B cell (primary cell): ENCODE measurements at regions not wholly inside any gene's neighbourhood (a gene's known extent, or its start where the extent isn't known, plus 50 kb on each side); places are given as distances from the start of the nearest gene placed in this dataset.

Source experiments
- ATAC-seq: fragments of 200-7000 bp; cut with Tn5 transposase; one replicate; pipeline ENCODE4 v1.10.0; 2021; ENCODE audit warnings: low read depth, mild to moderate bottlenecking, moderate number of reproducible peaks, moderate library complexity
- CTCF ChIA-PET: fragments of 350-600 bp; sonication (Branson Sonifier 250); formaldehyde crosslinking; loops from one replicate; lab custom pipeline; 2021; ENCODE audit warnings: antibody characterized with exemption, inconsistent platforms; lab: Charles Lee
- POLR2A ChIA-PET: fragments of 350-600 bp; sonication (Branson Sonifier 250); formaldehyde crosslinking; loops from one replicate; lab custom pipeline; 2021; ENCODE audit warnings: antibody characterized with exemption; lab: Charles Lee
- DNase-seq: peaks from one replicate; pipeline ENCODE4 v3.0.0; 2013
- H2AFZ ChIP-seq: 2 replicates; pipeline ENCODE4 v1.6.1; 2012; ENCODE audit warnings: mild to moderate bottlenecking, low read depth, low read length; ENCODE audit not compliant: insufficient read depth, poor library complexity, severe bottlenecking
- H3K27ac ChIP-seq, 2 donors: 1 replicate in 1 of 2; 2 replicates in 1 of 2; pipeline ENCODE4 v1.5.1; 2012 to 2013; ENCODE audit warnings: low read length in 2 of 2, mild to moderate bottlenecking in 2 of 2, moderate library complexity in 1 of 2
- H3K27me3 ChIP-seq, 4 experiments: fragments of 200-600 bp in 1 of 4; sonication (generic) in 1 of 4; replicated peaks in 1 of 4; 1 replicate in 2 of 4; 2 replicates in 2 of 4; pipeline versions ENCODE4 v1.6.1 to v1.7.0; 2013 to 2016; ENCODE audit warnings: low read length in 3 of 4, mild to moderate bottlenecking in 2 of 4, mixed read lengths in 1 of 4, moderate library complexity in 1 of 4; ENCODE audit not compliant: insufficient read depth in 4 of 4, control insufficient read depth in 3 of 4; ENCODE audit errors: control extremely low read depth in 1 of 4
- H3K36me3 ChIP-seq, 2 experiments: replicated peaks in 1 of 2; 1 replicate in 1 of 2; 2 replicates in 1 of 2; pipeline versions ENCODE4 v1.6.1 to v1.7.1; 2013; ENCODE audit warnings: low read length in 1 of 2; ENCODE audit not compliant: insufficient read depth in 2 of 2, control insufficient read depth in 1 of 2; ENCODE audit errors: control extremely low read depth in 1 of 2, extremely low read depth in 1 of 2
- H3K4me1 ChIP-seq, 2 donors: fragments of 200-600 bp in 1 of 2; sonication (generic) in 1 of 2; 1 replicate in 1 of 2; 2 replicates in 1 of 2; pipeline versions ENCODE4 v1.5.1 to v1.6.1; 2013 to 2017; ENCODE audit warnings: low read length in 2 of 2; ENCODE audit not compliant: control insufficient read depth in 2 of 2, insufficient read depth in 2 of 2
- H3K4me2 ChIP-seq: replicated peaks from 2 replicates; pipeline ENCODE3; 2012; ENCODE audit warnings: mild to moderate bottlenecking, low read depth, low read length; ENCODE audit not compliant: poor library complexity, severe bottlenecking
- H3K4me3 ChIP-seq, 5 experiments: fragments of 200-600 bp in 1 of 5; sonication (generic) in 1 of 5; 1 replicate in 3 of 5; 2 replicates in 2 of 5; pipeline versions ENCODE4 v1.5.1 to v1.7.0; 2011 to 2016; ENCODE audit warnings: low read length in 4 of 5, mild to moderate bottlenecking in 4 of 5, low read depth in 2 of 5, control low read depth in 1 of 5, moderate library complexity in 1 of 5; ENCODE audit not compliant: insufficient read depth in 1 of 5; ENCODE audit errors: control extremely low read depth in 1 of 5, extremely low read depth in 1 of 5
- H3K79me2 ChIP-seq: fragments of 200-600 bp; sonication (generic); one replicate; pipeline ENCODE4 v1.6.0; 2016; ENCODE audit warnings: low read length; ENCODE audit not compliant: control insufficient read depth, insufficient read depth
- H3K9ac ChIP-seq: fragments of 200-600 bp; sonication (generic); 2 replicates; pipeline ENCODE4 v1.6.1; 2017; ENCODE audit warnings: mild to moderate bottlenecking, low read length, moderate library complexity
- H3K9me3 ChIP-seq, 3 donors: one replicate each; pipeline versions ENCODE4 v1.6.1 to v1.7.1; 2013; ENCODE audit warnings: low read length in 2 of 3; ENCODE audit not compliant: control insufficient read depth in 2 of 3, insufficient read depth in 1 of 3; ENCODE audit errors: control extremely low read depth in 1 of 3
- H4K20me1 ChIP-seq: 2 replicates; pipeline ENCODE4 v1.6.0; 2012; ENCODE audit warnings: mild to moderate bottlenecking, low read length; ENCODE audit not compliant: insufficient read depth, control insufficient read depth, poor library complexity, severe bottlenecking
- H3K27ac Mint-ChIP-seq: one replicate; pipeline ENCODE4 v1.8.0; 2021; ENCODE audit warnings: mixed read lengths
- H3K27me3 Mint-ChIP-seq: one replicate; pipeline ENCODE4 v1.8.0; 2021; ENCODE audit warnings: mixed read lengths
- H3K4me1 Mint-ChIP-seq: one replicate; pipeline ENCODE4 v1.8.0; 2021; ENCODE audit warnings: mixed read lengths
- H3K4me3 Mint-ChIP-seq: one replicate; pipeline ENCODE4 v1.8.0; 2021; ENCODE audit warnings: mixed read lengths
- H3K9me3 Mint-ChIP-seq: one replicate; pipeline ENCODE4 v1.8.0; 2022; ENCODE audit warnings: mixed read lengths; ENCODE audit not compliant: insufficient read depth
- EZH2 ChIP-seq: IDR thresholded peaks from 2 replicates; pipeline ENCODE4 v1.6.1; 2012; ENCODE audit warnings: borderline replicate concordance, low read depth, mild to moderate bottlenecking, moderate library complexity, low read length; ENCODE audit not compliant: insufficient read depth, poor library complexity, severe bottlenecking
- WGBS: methylation state at CpG from one replicate; pipeline ENCODE4 v1.1.5; 2013; ENCODE audit warnings: missing lambda C conversion rate; ENCODE audit not compliant: insufficient coverage; 5-methylcytosine and 5-hydroxymethylcytosine counted together
- intact Hi-C: fragments of 100-400 bp; cut with micrococcal nuclease; formaldehyde crosslinking; loops from one replicate; pipeline ENCODE4 v1.10.0; 2022
- TF ChIP-seq, protein P1 (sequence below): fragments of 200-600 bp; IDR thresholded peaks from one replicate; pipeline ENCODE4 v1.8.0; 2022; ENCODE audit warnings: antibody characterized with exemption, mild to moderate bottlenecking

GRCh38 chr12:89208661-89209096 is 143.6 kb downstream of the DUSP6 start:
- no peak overlapping the region for H3K4me3 ChIP-seq
- TF ChIP-seq, protein P1, sequence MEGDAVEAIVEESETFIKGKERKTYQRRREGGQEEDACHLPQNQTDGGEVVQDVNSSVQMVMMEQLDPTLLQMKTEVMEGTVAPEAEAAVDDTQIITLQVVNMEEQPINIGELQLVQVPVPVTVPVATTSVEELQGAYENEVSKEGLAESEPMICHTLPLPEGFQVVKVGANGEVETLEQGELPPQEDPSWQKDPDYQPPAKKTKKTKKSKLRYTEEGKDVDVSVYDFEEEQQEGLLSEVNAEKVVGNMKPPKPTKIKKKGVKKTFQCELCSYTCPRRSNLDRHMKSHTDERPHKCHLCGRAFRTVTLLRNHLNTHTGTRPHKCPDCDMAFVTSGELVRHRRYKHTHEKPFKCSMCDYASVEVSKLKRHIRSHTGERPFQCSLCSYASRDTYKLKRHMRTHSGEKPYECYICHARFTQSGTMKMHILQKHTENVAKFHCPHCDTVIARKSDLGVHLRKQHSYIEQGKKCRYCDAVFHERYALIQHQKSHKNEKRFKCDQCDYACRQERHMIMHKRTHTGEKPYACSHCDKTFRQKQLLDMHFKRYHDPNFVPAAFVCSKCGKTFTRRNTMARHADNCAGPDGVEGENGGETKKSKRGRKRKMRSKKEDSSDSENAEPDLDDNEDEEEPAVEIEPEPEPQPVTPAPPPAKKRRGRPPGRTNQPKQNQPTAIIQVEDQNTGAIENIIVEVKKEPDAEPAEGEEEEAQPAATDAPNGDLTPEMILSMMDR = no peak
- TF ChIP-seq EZH2 = no peak
- Mint-ChIP-seq H3K9me3 (no peaks in the 10 kb centered on the region), H3K4me3 (no peak overlapping the region), H3K27me3 (peaks cover 7% of the 10 kb centered on the region), H3K4me1 (peaks cover 8% of the 10 kb centered on the region), H3K27ac (no peak overlapping the region)
- H3K9ac ChIP-seq = no peak overlapping the region
- no peaks in the 10 kb centered on the region for H3K79me2 ChIP-seq
- ChIA-PET CTCF (no interaction called here), POLR2A (no interaction called here)
- no CpG with 5 or more reads among the region's 2 CpGs for WGBS
- no peaks in the 10 kb centered on the region for H4K20me1 ChIP-seq
- intact Hi-C loops = no loop called here
- no peak for DNase-seq
- no peak overlapping the region for H2AFZ ChIP-seq
- H3K4me1 ChIP-seq = peaks cover 0 to 7% of the 10 kb centered on the region in 2 donors
- H3K27ac ChIP-seq = no peak overlapping the region
- no peak overlapping the region for H3K4me2 ChIP-seq
- no peak for ATAC-seq
- no peaks in the 10 kb centered on the region for H3K9me3 ChIP-seq
- no peaks in the 10 kb centered on the region for H3K27me3 ChIP-seq
- H3K36me3 ChIP-seq = no peaks in the 10 kb centered on the region

DNA sequence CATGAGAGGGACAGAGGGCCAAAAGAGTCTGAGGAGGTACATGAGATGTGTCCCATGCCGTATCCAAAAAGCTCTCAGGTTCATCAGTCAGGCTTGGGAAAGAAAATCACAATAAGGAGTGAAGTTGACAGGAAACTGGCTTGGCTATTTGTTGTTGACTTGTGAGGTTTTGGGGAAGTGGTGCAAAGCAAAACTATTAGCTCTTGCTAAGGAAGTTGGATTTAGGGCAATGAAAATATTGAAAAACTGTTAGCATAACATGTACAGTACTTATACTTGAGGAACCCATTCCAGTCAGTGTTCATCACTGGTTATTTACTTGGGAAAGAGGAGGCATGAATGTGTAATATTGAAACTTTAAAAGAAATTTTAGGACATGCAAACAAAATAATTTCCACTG is 145.9 kb downstream of the DUSP6 start:
- Mint-ChIP-seq H3K27me3 (peaks cover 10% of the 10 kb centered on the region), H3K27ac (no peak overlapping the region), H3K4me1 (peaks cover 8% of the 10 kb centered on the region), H3K4me3 (no peak overlapping the region), H3K9me3 (no peaks in the 10 kb centered on the region)
- TF ChIP-seq, protein P1 = no peak
- TF ChIP-seq EZH2 = no peak
- no peaks in the 10 kb centered on the region for H3K27me3 ChIP-seq
- intact Hi-C loops = no loop called here
- H4K20me1 ChIP-seq = no peaks in the 10 kb centered on the region
- H3K36me3 ChIP-seq = no peaks in the 10 kb centered on the region
- H3K4me1 ChIP-seq = peaks cover 0 to 7% of the 10 kb centered on the region in 2 donors
- no peak overlapping the region for H2AFZ ChIP-seq
- ATAC-seq (no peak), DNase-seq (no peak)
- H3K79me2 ChIP-seq = no peaks in the 10 kb centered on the region
- no peak overlapping the region for H3K4me3 ChIP-seq
- no peaks in the 10 kb centered on the region for H3K9me3 ChIP-seq
- H3K9ac ChIP-seq = no peak overlapping the region
- CTCF ChIA-PET = no interaction called here
- no peak overlapping the region for H3K4me2 ChIP-seq
- H3K27ac ChIP-seq = no peak overlapping the region
- POLR2A ChIA-PET = no interaction called here
- 92% methylated on average over 1 of the region's 1 CpG for WGBS
